Upper lobe of left lung (tissue), 6 donors: ENCODE measurements at regions not wholly inside any gene's neighbourhood (a gene's known extent, or its start where the extent isn't known, plus 50 kb on each side); places are given as distances from the start of the nearest gene placed in this dataset.
A peak's percentile ranks its signal among the peaks of the same experiment; 100 is the strongest.

Source experiments
- ATAC-seq, 2 donors: fragments of 200-7000 bp; cut with Tn5 transposase; one replicate each; pipeline ENCODE4 v1.9.1; 2022; ENCODE audit warnings: mild to moderate bottlenecking in 2 of 2, moderate library complexity in 2 of 2; ENCODE audit not compliant: low FRiP score in 2 of 2
- DNase-seq, 2 donors: peaks; one replicate each; pipeline ENCODE4 v3.0.0-alpha.2; 2019 to 2020
- H3K27ac ChIP-seq, 4 donors: fragments of 200-600 bp; sonication (generic); one replicate each; pipeline ENCODE4 v1.5.1; 2016 to 2019
- H3K27me3 ChIP-seq, 4 donors: fragments of 200-600 bp; sonication (generic); one replicate each; pipeline ENCODE4 v1.5.1; 2017 to 2019
- H3K36me3 ChIP-seq, 4 donors: fragments of 200-600 bp; sonication (generic); one replicate each; pipeline ENCODE4 v1.5.1; 2016 to 2019
- H3K4me1 ChIP-seq, 4 donors: fragments of 200-600 bp; sonication (generic); one replicate each; pipeline ENCODE4 v1.5.1; 2018 to 2019
- H3K4me3 ChIP-seq, 4 donors: fragments of 200-600 bp; sonication (generic); one replicate each; pipeline ENCODE4 v1.5.1; 2017 to 2019; ENCODE audit warnings: mild to moderate bottlenecking in 2 of 4, moderate library complexity in 1 of 4
- H3K9me3 ChIP-seq, 4 donors: fragments of 200-600 bp; sonication (generic); one replicate each; pipeline ENCODE4 v1.5.1; 2018 to 2019
- CTCF ChIP-seq, 6 experiments: fragments of 450-650 bp in 4 of 6; fragments of 200-600 bp in 2 of 6; sonication (generic) in 2 of 6; IDR thresholded peaks; one replicate each; pipeline ENCODE4 v1.5.1; 2016 to 2019; ENCODE audit warnings: antibody characterized with exemption in 6 of 6
- EP300 ChIP-seq, 4 donors: sonication (generic); formaldehyde crosslinking; IDR thresholded peaks; one replicate each; pipeline ENCODE4 v1.5.1; 2017; ENCODE audit warnings: antibody characterized with exemption in 4 of 4, control low read depth in 2 of 4
- POLR2A ChIP-seq, 4 donors: fragments of 450-650 bp; IDR thresholded peaks; one replicate each; pipeline ENCODE4 v1.5.1; 2016 to 2017; ENCODE audit warnings: antibody characterized with exemption in 4 of 4, mild to moderate bottlenecking in 2 of 4
- POLR2AphosphoS5 ChIP-seq, 2 donors: sonication (generic); formaldehyde crosslinking; IDR thresholded peaks; one replicate each; pipeline ENCODE4 v1.5.1; 2017; ENCODE audit warnings: antibody characterized with exemption in 2 of 2
- WGBS, 2 donors: methylation state at CpG; one replicate each; pipeline ENCODE4 v1.1.5; 2017 to 2018; 5-methylcytosine and 5-hydroxymethylcytosine counted together
- donor health status: DM: no; HTN: no; CAD: no; lungs with moderate emphysema.
- donor health status: DM: no; HTN: yes; CAD: no; lungs with severe emphysema.

DNA sequence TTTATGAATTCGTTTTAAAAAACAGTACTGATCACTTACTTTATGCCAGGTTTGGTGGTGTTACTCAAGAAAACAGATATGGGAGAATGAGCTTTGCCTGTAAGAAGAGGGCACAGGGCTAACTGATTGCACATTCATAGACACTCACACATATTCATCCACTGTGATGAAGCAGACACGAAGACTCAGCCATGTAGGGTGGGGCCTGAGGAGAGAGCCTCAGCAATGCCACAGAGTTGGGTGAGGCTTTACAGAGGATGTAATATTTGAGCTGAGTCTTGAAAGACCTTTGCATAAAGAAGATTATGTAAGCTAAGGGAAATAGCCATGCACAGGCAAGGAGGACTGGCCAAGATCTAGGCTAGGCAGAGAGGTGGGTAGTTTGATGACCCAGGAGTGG lies 472.8 kb downstream of the PSAT1 start:
- Histone ChIP-seq H3K9me3 (no peaks in the 10 kb centered on the region), H3K4me1 (no peaks in the 10 kb centered on the region), H3K27me3 (no peaks in the 10 kb centered on the region), H3K4me3 (no peak overlapping the region), H3K27ac (no peak overlapping the region), H3K36me3 (no peaks in the 10 kb centered on the region)
- WGBS, 2 donors = 72 to 82% methylated on average over 2 of the region's 2 CpGs
- ATAC-seq = peak in 1 of 2 donors; percentile 55
- TF ChIP-seq EP300 (IDR thresholded peaks at IDR 0.05) = no peak
- TF ChIP-seq POLR2A (IDR thresholded peaks at IDR 0.05) = no peak
- no peak for TF ChIP-seq POLR2AphosphoS5 (IDR thresholded peaks at IDR 0.05)
- TF ChIP-seq CTCF (IDR thresholded peaks at IDR 0.05) = no peak
- no peak for DNase-seq

- ATAC-seq = no peak
- Histone ChIP-seq H3K4me3 (no peak overlapping the region), H3K4me1 (no peaks in the 10 kb centered on the region), H3K27ac (no peak overlapping the region), H3K36me3 (no peaks in the 10 kb centered on the region), H3K9me3 (no peaks in the 10 kb centered on the region), H3K27me3 (no peaks in the 10 kb centered on the region)
- TF ChIP-seq EP300 (IDR thresholded peaks at IDR 0.05) = no peak
- TF ChIP-seq POLR2AphosphoS5 (IDR thresholded peaks at IDR 0.05) = no peak
- TF ChIP-seq CTCF (IDR thresholded peaks at IDR 0.05) = no peak
- TF ChIP-seq POLR2A (IDR thresholded peaks at IDR 0.05) = no peak
- DNase-seq = no peak
- 70 to 73% methylated on average over 7 to 11 of the region's 11 CpGs for WGBS, 2 donors
Measured at GRCh38 chr9:78775211-78775610, 478.3 kb downstream of the PSAT1 start.

GRCh38 chr9:78775696-78776295 lies 478.9 kb downstream of the PSAT1 start:
- no peaks in the 10 kb centered on the region for H3K9me3 ChIP-seq
- no peak for DNase-seq
- TF ChIP-seq CTCF (IDR thresholded peaks at IDR 0.05) (no peak), EP300 (IDR thresholded peaks at IDR 0.05) (no peak), POLR2A (IDR thresholded peaks at IDR 0.05) (no peak), POLR2AphosphoS5 (IDR thresholded peaks at IDR 0.05) (no peak)
- no peak overlapping the region for H3K27ac ChIP-seq
- H3K4me3 ChIP-seq = no peak overlapping the region
- WGBS, 2 donors = 68 to 69% methylated on average over 3 of the region's 3 CpGs
- H3K36me3 ChIP-seq = no peaks in the 10 kb centered on the region
- ATAC-seq = no peak
- H3K27me3 ChIP-seq = no peaks in the 10 kb centered on the region
- H3K4me1 ChIP-seq = no peaks in the 10 kb centered on the region

DNA sequence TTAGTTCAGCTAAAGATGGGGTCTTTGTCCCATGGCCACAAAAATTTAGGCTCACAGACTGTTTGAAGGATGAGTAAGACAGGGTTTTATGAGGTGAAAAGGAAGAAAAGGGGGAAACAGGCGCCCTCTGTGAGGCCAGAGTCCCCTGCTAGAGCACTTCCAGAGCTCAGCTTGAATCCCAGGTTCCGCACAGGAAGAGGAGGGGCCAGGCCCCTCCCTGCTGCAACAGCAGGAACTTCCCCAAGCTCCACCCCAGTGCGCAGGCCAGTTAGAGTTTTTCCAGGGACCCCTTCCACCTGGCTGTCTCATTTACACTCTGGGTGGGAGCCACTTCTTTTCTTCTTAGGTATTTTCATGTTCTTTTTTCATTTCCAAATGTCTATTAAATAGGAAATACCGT lies 480.8 kb downstream of the PSAT1 start:
- ATAC-seq (no peak), DNase-seq (no peak)
- 78 to 81% methylated on average over 4 of the region's 4 CpGs for WGBS, 2 donors
- H3K27me3 ChIP-seq = no peaks in the 10 kb centered on the region
- no peak overlapping the region for H3K4me3 ChIP-seq
- no peak overlapping the region for H3K27ac ChIP-seq
- TF ChIP-seq EP300 (IDR thresholded peaks at IDR 0.05) (no peak), POLR2A (IDR thresholded peaks at IDR 0.05) (no peak), CTCF (IDR thresholded peaks at IDR 0.05) (no peak), POLR2AphosphoS5 (IDR thresholded peaks at IDR 0.05) (no peak)
- no peaks in the 10 kb centered on the region for H3K9me3 ChIP-seq
- no peaks in the 10 kb centered on the region for H3K36me3 ChIP-seq
- H3K4me1 ChIP-seq = no peaks in the 10 kb centered on the region

DNA sequence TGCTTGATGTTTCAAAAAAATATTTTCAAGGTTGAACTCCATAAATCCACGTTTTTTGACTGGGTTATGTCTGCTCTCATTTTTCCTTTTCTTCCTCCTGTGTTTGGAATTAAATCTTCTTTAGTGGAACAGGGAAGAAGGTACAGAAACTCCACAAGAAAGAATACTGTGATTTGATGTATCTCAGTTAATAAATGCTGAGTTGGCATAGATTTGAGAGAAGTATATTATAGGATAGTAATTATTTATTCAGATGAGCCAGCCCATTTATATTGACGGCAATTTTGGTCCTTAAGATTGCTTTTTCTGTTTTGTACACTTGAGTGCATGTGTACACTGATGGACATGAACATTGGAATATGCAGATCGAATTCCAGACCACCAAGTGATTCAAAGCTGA lies 481.4 kb downstream of the PSAT1 start:
- Histone ChIP-seq H3K4me3 (no peak overlapping the region), H3K9me3 (no peaks in the 10 kb centered on the region), H3K36me3 (no peaks in the 10 kb centered on the region), H3K27ac (no peak overlapping the region), H3K27me3 (no peaks in the 10 kb centered on the region), H3K4me1 (no peaks in the 10 kb centered on the region)
- TF ChIP-seq EP300 (IDR thresholded peaks at IDR 0.05) (no peak), POLR2A (IDR thresholded peaks at IDR 0.05) (no peak)
- ATAC-seq (no peak), DNase-seq (no peak)
- WGBS, 2 donors = 73 to 74% methylated on average over 3 of the region's 3 CpGs
